Lower leg skin (tissue), 3 donors: ENCODE measurements at regions not wholly inside any gene's neighbourhood (a gene's known extent, or its start where the extent isn't known, plus 50 kb on each side); places are given as distances from the start of the nearest gene placed in this dataset.

Experiments
- POLR2A ChIP-seq, 2 donors: fragments of 450-650 bp; IDR thresholded peaks; one replicate each; pipeline ENCODE4 v1.6.1; 2016 to 2017; ENCODE audit warnings: antibody characterized with exemption in 2 of 2, mild to moderate bottlenecking in 1 of 2, moderate library complexity in 1 of 2
- TF ChIP-seq, protein P1 (sequence below), 3 donors: fragments of 450-650 bp; IDR thresholded peaks; one replicate each; pipeline ENCODE4 v1.5.1; 2016; ENCODE audit warnings: antibody characterized with exemption in 3 of 3, mild to moderate bottlenecking in 3 of 3, moderate library complexity in 2 of 3

DNA sequence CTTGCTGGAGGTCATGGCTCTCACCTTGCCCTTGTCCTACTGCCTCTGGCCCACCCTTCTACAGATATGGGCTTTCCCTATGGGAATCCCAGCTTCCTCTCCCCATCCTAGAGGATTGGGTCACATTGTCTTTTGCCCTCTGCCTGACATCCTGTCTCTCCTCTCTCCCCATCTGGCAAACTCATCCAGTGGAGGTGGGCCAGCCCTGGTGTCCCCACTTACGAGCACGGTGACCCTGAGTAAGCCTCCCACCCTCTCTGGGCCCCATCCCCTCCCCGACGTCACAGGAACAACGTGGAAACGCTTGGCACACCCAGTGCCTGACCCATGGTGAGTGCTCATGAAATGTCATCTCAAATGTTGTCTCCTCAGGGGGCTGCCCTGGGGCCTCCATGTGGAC lies 56.1 kb upstream of the ID3 start:
- no peak for TF ChIP-seq POLR2A (IDR thresholded peaks at IDR 0.05)
- TF ChIP-seq, protein P1, sequence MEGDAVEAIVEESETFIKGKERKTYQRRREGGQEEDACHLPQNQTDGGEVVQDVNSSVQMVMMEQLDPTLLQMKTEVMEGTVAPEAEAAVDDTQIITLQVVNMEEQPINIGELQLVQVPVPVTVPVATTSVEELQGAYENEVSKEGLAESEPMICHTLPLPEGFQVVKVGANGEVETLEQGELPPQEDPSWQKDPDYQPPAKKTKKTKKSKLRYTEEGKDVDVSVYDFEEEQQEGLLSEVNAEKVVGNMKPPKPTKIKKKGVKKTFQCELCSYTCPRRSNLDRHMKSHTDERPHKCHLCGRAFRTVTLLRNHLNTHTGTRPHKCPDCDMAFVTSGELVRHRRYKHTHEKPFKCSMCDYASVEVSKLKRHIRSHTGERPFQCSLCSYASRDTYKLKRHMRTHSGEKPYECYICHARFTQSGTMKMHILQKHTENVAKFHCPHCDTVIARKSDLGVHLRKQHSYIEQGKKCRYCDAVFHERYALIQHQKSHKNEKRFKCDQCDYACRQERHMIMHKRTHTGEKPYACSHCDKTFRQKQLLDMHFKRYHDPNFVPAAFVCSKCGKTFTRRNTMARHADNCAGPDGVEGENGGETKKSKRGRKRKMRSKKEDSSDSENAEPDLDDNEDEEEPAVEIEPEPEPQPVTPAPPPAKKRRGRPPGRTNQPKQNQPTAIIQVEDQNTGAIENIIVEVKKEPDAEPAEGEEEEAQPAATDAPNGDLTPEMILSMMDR (IDR thresholded peaks at IDR 0.05) = no peak
